GM23338 (cell line): ENCODE measurements at regions not wholly inside any gene's neighbourhood (a gene's known extent, or its start where the extent isn't known, plus 50 kb on each side); places are given as distances from the start of the nearest gene placed in this dataset.

Experiments used
- ATAC-seq: fragments of 200-7000 bp; cut with Tn5 transposase; 3 replicates; pipeline ENCODE4 v1.9.1; 2020
- DNase-seq: peaks from one replicate; pipeline ENCODE4 v3.0.0-alpha.2; 2015; ENCODE audit warnings: low spot score
- H2AFZ ChIP-seq: fragments of 200-600 bp; sonication (generic); 2 replicates; pipeline ENCODE4 v1.8.0; 2016; ENCODE audit warnings: antibody characterized with exemption, mild to moderate bottlenecking, moderate library complexity
- H3F3A ChIP-seq: fragments of 200-600 bp; sonication (generic); replicated peaks from 2 replicates; pipeline ENCODE4 v1.8.0; 2017; ENCODE audit warnings: antibody characterized with exemption, mixed run types, low read depth
- H3K27ac ChIP-seq: fragments of 200-600 bp; sonication (generic); 2 replicates; pipeline ENCODE4 v1.6.1; 2016; ENCODE audit warnings: low read depth
- H3K27me3 ChIP-seq: fragments of 200-600 bp; sonication (generic); 2 replicates; pipeline ENCODE4 v1.8.0; 2016; ENCODE audit warnings: mild to moderate bottlenecking, mixed run types, moderate library complexity; ENCODE audit not compliant: insufficient read depth
- H3K36me3 ChIP-seq: fragments of 200-600 bp; sonication (generic); 2 replicates; pipeline ENCODE4 v1.8.0; 2016; ENCODE audit warnings: mild to moderate bottlenecking; ENCODE audit not compliant: insufficient read depth
- H3K4me1 ChIP-seq: fragments of 200-600 bp; sonication (generic); 2 replicates; pipeline ENCODE4 v1.8.0; 2016; ENCODE audit warnings: mild to moderate bottlenecking, moderate library complexity; ENCODE audit not compliant: insufficient read depth
- H3K4me2 ChIP-seq: fragments of 200-600 bp; sonication (generic); 2 replicates; pipeline ENCODE4 v1.7.1; 2017; ENCODE audit warnings: mixed run types
- H3K4me3 ChIP-seq: fragments of 200-600 bp; sonication (generic); 2 replicates; pipeline ENCODE4 v1.6.1; 2016; ENCODE audit warnings: mixed run types
- H3K79me2 ChIP-seq: fragments of 200-600 bp; sonication (generic); replicated peaks from 2 replicates; pipeline ENCODE4 v1.8.0; 2017; ENCODE audit warnings: mild to moderate bottlenecking; ENCODE audit not compliant: insufficient read depth
- H3K9me2 ChIP-seq: fragments of 200-600 bp; sonication (generic); 2 replicates; pipeline ENCODE4 v1.8.0; 2017; ENCODE audit not compliant: insufficient read depth
- H4K20me1 ChIP-seq: fragments of 200-600 bp; sonication (generic); replicated peaks from 2 replicates; pipeline ENCODE4 v1.8.0; 2017; ENCODE audit warnings: mild to moderate bottlenecking; ENCODE audit not compliant: insufficient read depth
- H3K27ac Mint-ChIP-seq: 2 replicates; pipeline ENCODE4 v1.8.0; 2020; ENCODE audit warnings: inconsistent platforms, mild to moderate bottlenecking, moderate library complexity, mixed read lengths
- H3K27me3 Mint-ChIP-seq: 3 replicates; pipeline ENCODE4 v1.8.0; 2022; ENCODE audit warnings: low read depth, mild to moderate bottlenecking, moderate library complexity, mixed read lengths, inconsistent platforms; ENCODE audit not compliant: insufficient read depth, poor library complexity
- H3K36me3 Mint-ChIP-seq: 3 replicates; pipeline ENCODE4 v1.8.0; 2021; ENCODE audit warnings: low read depth, mild to moderate bottlenecking, inconsistent platforms, moderate library complexity, mixed read lengths
- H3K4me1 Mint-ChIP-seq: 3 replicates; pipeline ENCODE4 v1.8.0; 2020; ENCODE audit warnings: mild to moderate bottlenecking, inconsistent platforms, mixed read lengths
- H3K4me3 Mint-ChIP-seq: 3 replicates; pipeline ENCODE4 v1.8.0; 2021; ENCODE audit warnings: moderate library complexity, mild to moderate bottlenecking, inconsistent platforms, mixed read lengths
- H3K9me3 Mint-ChIP-seq: 3 replicates; pipeline ENCODE4 v1.8.0; 2020; ENCODE audit warnings: moderate library complexity, mild to moderate bottlenecking, inconsistent platforms, mixed read lengths
- CREB1 ChIP-seq: fragments of 250-450 bp; sonication (Bioruptor Pico); IDR thresholded peaks from 2 replicates; pipeline ENCODE4 v1.5.0; 2020; ENCODE audit warnings: low read depth, mild to moderate bottlenecking, moderate library complexity
- CTCF ChIP-seq, 2 experiments: fragments of 200-600 bp in 1 of 2; sonication (generic) in 1 of 2; conservative IDR thresholded peaks; 2 replicates each; pipeline versions ENCODE4 v1.5.1 to v1.6.1; 2016 to 2017; ENCODE audit warnings: antibody characterized with exemption in 2 of 2, low read depth in 2 of 2, mild to moderate bottlenecking in 2 of 2, moderate library complexity in 1 of 2
- EZH2 ChIP-seq: fragments of 200-600 bp; sonication (generic); IDR thresholded peaks from one replicate; pipeline ENCODE4 v1.8.0; 2017; ENCODE audit warnings: antibody characterized with exemption, mild to moderate bottlenecking, low read depth; ENCODE audit not compliant: unreplicated experiment
- EZH2phosphoT487 ChIP-seq: fragments of 200-600 bp; sonication (generic); IDR thresholded peaks from one replicate; pipeline ENCODE4 v1.8.1; 2018; ENCODE audit warnings: antibody characterized with exemption; ENCODE audit not compliant: unreplicated experiment
- JUNB ChIP-seq: IDR thresholded peaks from one replicate; pipeline ENCODE4 v1.6.1; 2016; ENCODE audit warnings: antibody characterized with exemption; ENCODE audit not compliant: unreplicated experiment
- NANOG ChIP-seq: IDR thresholded peaks from 2 replicates; pipeline ENCODE4 v1.6.1; 2016; ENCODE audit warnings: antibody characterized with exemption, borderline replicate concordance
- POLR2AphosphoS5 ChIP-seq: IDR thresholded peaks from 2 replicates; pipeline ENCODE4 v1.6.1; 2016; ENCODE audit warnings: antibody characterized with exemption, low read depth
- STAT1 ChIP-seq: IDR thresholded peaks from one replicate; pipeline ENCODE4 v1.6.1; 2016; ENCODE audit warnings: antibody characterized with exemption; ENCODE audit not compliant: unreplicated experiment
- ZNF114 ChIP-seq: fragments of 250-450 bp; sonication (Bioruptor Pico); IDR thresholded peaks from 2 replicates; pipeline ENCODE4 v1.5.0; 2020; ENCODE audit warnings: mild to moderate bottlenecking, moderate library complexity
- ZNF331 ChIP-seq: fragments of 250-450 bp; sonication (Bioruptor Pico); IDR thresholded peaks from 2 replicates; pipeline ENCODE4 v1.5.0; 2020; ENCODE audit warnings: low read depth, mild to moderate bottlenecking, moderate library complexity
- TF ChIP-seq, protein P1 (sequence below): IDR thresholded peaks from 2 replicates; pipeline ENCODE4 v1.6.1; 2016; ENCODE audit warnings: antibody characterized with exemption
- TF ChIP-seq, protein P2 (sequence below): IDR thresholded peaks from one replicate; pipeline ENCODE4 v1.6.1; 2018; ENCODE audit warnings: antibody characterized with exemption; ENCODE audit not compliant: unreplicated experiment
- TF ChIP-seq, protein P3 (sequence below): fragments of 250-450 bp; sonication (Bioruptor Pico); IDR thresholded peaks from 2 replicates; pipeline ENCODE4 v1.5.0; 2020; ENCODE audit warnings: mild to moderate bottlenecking, moderate library complexity

- Mint-ChIP-seq H3K4me1 (peaks cover 30% of the 10 kb centered on the region), H3K4me3 (no peak overlapping the region), H3K27ac (no peak overlapping the region), H3K9me3 (no peaks in the 10 kb centered on the region), H3K36me3 (no peaks in the 10 kb centered on the region; the same call in 2 of the 3 replicates), H3K27me3 (peaks cover 23% of the 10 kb centered on the region)
- ATAC-seq (no peak), DNase-seq (no peak)
- TF ChIP-seq ZNF331: no peak
- no peak for TF ChIP-seq EZH2phosphoT487
- TF ChIP-seq ZNF114 (CRISPR knock-in tag): no peak
- no peak for TF ChIP-seq CREB1
- TF ChIP-seq, protein P1, sequence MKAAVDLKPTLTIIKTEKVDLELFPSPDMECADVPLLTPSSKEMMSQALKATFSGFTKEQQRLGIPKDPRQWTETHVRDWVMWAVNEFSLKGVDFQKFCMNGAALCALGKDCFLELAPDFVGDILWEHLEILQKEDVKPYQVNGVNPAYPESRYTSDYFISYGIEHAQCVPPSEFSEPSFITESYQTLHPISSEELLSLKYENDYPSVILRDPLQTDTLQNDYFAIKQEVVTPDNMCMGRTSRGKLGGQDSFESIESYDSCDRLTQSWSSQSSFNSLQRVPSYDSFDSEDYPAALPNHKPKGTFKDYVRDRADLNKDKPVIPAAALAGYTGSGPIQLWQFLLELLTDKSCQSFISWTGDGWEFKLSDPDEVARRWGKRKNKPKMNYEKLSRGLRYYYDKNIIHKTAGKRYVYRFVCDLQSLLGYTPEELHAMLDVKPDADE: no peak
- TF ChIP-seq, protein P2, sequence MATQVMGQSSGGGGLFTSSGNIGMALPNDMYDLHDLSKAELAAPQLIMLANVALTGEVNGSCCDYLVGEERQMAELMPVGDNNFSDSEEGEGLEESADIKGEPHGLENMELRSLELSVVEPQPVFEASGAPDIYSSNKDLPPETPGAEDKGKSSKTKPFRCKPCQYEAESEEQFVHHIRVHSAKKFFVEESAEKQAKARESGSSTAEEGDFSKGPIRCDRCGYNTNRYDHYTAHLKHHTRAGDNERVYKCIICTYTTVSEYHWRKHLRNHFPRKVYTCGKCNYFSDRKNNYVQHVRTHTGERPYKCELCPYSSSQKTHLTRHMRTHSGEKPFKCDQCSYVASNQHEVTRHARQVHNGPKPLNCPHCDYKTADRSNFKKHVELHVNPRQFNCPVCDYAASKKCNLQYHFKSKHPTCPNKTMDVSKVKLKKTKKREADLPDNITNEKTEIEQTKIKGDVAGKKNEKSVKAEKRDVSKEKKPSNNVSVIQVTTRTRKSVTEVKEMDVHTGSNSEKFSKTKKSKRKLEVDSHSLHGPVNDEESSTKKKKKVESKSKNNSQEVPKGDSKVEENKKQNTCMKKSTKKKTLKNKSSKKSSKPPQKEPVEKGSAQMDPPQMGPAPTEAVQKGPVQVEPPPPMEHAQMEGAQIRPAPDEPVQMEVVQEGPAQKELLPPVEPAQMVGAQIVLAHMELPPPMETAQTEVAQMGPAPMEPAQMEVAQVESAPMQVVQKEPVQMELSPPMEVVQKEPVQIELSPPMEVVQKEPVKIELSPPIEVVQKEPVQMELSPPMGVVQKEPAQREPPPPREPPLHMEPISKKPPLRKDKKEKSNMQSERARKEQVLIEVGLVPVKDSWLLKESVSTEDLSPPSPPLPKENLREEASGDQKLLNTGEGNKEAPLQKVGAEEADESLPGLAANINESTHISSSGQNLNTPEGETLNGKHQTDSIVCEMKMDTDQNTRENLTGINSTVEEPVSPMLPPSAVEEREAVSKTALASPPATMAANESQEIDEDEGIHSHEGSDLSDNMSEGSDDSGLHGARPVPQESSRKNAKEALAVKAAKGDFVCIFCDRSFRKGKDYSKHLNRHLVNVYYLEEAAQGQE: no peak
- TF ChIP-seq CTCF (conservative IDR thresholded peaks at IDR 0.05; ENCODE audit: low read depth in 2 of 2): no peak
- no peak for TF ChIP-seq JUNB
- no peak for TF ChIP-seq NANOG
- no peak for TF ChIP-seq STAT1
- no peak for TF ChIP-seq EZH2
- TF ChIP-seq POLR2AphosphoS5: no peak
- TF ChIP-seq, protein P3, sequence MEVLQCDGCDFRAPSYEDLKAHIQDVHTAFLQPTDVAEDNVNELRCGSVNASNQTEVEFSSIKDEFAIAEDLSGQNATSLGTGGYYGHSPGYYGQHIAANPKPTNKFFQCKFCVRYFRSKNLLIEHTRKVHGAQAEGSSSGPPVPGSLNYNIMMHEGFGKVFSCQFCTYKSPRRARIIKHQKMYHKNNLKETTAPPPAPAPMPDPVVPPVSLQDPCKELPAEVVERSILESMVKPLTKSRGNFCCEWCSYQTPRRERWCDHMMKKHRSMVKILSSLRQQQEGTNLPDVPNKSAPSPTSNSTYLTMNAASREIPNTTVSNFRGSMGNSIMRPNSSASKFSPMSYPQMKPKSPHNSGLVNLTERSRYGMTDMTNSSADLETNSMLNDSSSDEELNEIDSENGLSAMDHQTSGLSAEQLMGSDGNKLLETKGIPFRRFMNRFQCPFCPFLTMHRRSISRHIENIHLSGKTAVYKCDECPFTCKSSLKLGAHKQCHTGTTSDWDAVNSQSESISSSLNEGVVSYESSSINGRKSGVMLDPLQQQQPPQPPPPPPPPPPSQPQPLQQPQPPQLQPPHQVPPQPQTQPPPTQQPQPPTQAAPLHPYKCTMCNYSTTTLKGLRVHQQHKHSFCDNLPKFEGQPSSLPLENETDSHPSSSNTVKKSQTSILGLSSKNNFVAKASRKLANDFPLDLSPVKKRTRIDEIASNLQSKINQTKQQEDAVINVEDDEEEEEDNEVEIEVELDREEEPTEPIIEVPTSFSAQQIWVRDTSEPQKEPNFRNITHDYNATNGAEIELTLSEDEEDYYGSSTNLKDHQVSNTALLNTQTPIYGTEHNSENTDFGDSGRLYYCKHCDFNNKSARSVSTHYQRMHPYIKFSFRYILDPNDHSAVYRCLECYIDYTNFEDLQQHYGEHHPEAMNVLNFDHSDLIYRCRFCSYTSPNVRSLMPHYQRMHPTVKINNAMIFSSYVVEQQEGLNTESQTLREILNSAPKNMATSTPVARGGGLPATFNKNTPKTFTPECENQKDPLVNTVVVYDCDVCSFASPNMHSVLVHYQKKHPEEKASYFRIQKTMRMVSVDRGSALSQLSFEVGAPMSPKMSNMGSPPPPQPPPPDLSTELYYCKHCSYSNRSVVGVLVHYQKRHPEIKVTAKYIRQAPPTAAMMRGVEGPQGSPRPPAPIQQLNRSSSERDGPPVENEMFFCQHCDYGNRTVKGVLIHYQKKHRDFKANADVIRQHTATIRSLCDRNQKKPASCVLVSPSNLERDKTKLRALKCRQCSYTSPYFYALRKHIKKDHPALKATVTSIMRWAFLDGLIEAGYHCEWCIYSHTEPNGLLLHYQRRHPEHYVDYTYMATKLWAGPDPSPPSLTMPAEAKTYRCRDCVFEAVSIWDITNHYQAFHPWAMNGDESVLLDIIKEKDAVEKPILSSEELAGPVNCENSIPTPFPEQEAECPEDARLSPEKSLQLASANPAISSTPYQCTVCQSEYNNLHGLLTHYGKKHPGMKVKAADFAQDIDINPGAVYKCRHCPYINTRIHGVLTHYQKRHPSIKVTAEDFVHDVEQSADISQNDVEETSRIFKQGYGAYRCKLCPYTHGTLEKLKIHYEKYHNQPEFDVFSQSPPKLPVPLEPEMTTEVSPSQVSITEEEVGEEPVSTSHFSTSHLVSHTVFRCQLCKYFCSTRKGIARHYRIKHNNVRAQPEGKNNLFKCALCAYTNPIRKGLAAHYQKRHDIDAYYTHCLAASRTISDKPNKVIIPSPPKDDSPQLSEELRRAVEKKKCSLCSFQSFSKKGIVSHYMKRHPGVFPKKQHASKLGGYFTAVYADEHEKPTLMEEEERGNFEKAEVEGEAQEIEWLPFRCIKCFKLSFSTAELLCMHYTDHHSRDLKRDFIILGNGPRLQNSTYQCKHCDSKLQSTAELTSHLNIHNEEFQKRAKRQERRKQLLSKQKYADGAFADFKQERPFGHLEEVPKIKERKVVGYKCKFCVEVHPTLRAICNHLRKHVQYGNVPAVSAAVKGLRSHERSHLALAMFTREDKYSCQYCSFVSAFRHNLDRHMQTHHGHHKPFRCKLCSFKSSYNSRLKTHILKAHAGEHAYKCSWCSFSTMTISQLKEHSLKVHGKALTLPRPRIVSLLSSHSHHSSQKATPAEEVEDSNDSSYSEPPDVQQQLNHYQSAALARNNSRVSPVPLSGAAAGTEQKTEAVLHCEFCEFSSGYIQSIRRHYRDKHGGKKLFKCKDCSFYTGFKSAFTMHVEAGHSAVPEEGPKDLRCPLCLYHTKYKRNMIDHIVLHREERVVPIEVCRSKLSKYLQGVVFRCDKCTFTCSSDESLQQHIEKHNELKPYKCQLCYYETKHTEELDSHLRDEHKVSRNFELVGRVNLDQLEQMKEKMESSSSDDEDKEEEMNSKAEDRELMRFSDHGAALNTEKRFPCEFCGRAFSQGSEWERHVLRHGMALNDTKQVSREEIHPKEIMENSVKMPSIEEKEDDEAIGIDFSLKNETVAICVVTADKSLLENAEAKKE: no peak
- H3K79me2 ChIP-seq: no peaks in the 10 kb centered on the region
- no peaks in the 10 kb centered on the region for H3K36me3 ChIP-seq
- no peaks in the 10 kb centered on the region for H3K9me2 ChIP-seq
- H3K4me1 ChIP-seq: no peaks in the 10 kb centered on the region; the same call in 1 of the 2 replicates
- H3K4me3 ChIP-seq: no peak overlapping the region
- H3F3A ChIP-seq: no peaks in the 10 kb centered on the region
- no peaks in the 10 kb centered on the region for H3K27me3 ChIP-seq
- no peak overlapping the region for H3K4me2 ChIP-seq
- H2AFZ ChIP-seq: no peak overlapping the region
- no peaks in the 10 kb centered on the region for H4K20me1 ChIP-seq
- no peak overlapping the region for H3K27ac ChIP-seq
These were observed 60.4 kb upstream of the THY1 start for GRCh38 chr11:119483341-119483880.
